ENCODE measurements at regions not wholly inside any gene's neighbourhood (a gene's known extent, or its start where the extent isn't known, plus 50 kb on each side); places are given as distances from the start of the nearest gene placed in this dataset.

- in situ Hi-C loops (cut with MboI; ENCODE audit: low pct_unique_long_range_greater_than_20kb, low sequenced_read_pairs, unreplicated experiment): no loop called here
- no peak for DNase-seq (ENCODE audit: low spot score)
- TF ChIP-seq CTCF (IDR thresholded peaks at IDR 0.05; ENCODE audit: extremely low read depth, insufficient read depth, missing control alignments): no peak
These were observed 68.3 kb upstream of the ARHGAP29 start for GRCh38 chr1:94305704-94306103.

GRCh38 chr1:94304553-94304952 lies 67.2 kb upstream of the ARHGAP29 start:
- no peak for DNase-seq (ENCODE audit: low spot score)
- TF ChIP-seq CTCF (IDR thresholded peaks at IDR 0.05; ENCODE audit: extremely low read depth, insufficient read depth, missing control alignments): no peak
- in situ Hi-C loops (cut with MboI; ENCODE audit: low pct_unique_long_range_greater_than_20kb, low sequenced_read_pairs, unreplicated experiment): no loop called here

- no peak for DNase-seq (ENCODE audit: low spot score)
- in situ Hi-C loops (cut with MboI; ENCODE audit: low pct_unique_long_range_greater_than_20kb, low sequenced_read_pairs, unreplicated experiment): no loop called here
These were observed 65.6 kb upstream of the ARHGAP29 start for GRCh38 chr1:94303005-94303404.

GRCh38 chr1:94302497-94302896 lies 65.1 kb upstream of the ARHGAP29 start:
- in situ Hi-C loops (cut with MboI; ENCODE audit: low pct_unique_long_range_greater_than_20kb, low sequenced_read_pairs, unreplicated experiment): no loop called here
- no peak for TF ChIP-seq CTCF (IDR thresholded peaks at IDR 0.05; ENCODE audit: extremely low read depth, insufficient read depth, missing control alignments)
- DNase-seq (ENCODE audit: low spot score): no peak

More at GRCh38 chr1:94303005-94303404, 65.6 kb upstream of the ARHGAP29 start:
- no peak for TF ChIP-seq CTCF (IDR thresholded peaks at IDR 0.05; ENCODE audit: extremely low read depth, insufficient read depth, missing control alignments)

- DNase-seq (ENCODE audit: low spot score): no peak
- in situ Hi-C loops (cut with MboI; ENCODE audit: low pct_unique_long_range_greater_than_20kb, low sequenced_read_pairs, unreplicated experiment): no loop called here
- no peak for TF ChIP-seq CTCF (IDR thresholded peaks at IDR 0.05; ENCODE audit: extremely low read depth, insufficient read depth, missing control alignments)
These were observed 63.8 kb upstream of the ARHGAP29 start for GRCh38 chr1:94301186-94301585.

GRCh38 chr1:94300731-94301130 lies 63.3 kb upstream of the ARHGAP29 start:
- in situ Hi-C loops (cut with MboI; ENCODE audit: low pct_unique_long_range_greater_than_20kb, low sequenced_read_pairs, unreplicated experiment): no loop called here
- no peak for TF ChIP-seq CTCF (IDR thresholded peaks at IDR 0.05; ENCODE audit: extremely low read depth, insufficient read depth, missing control alignments)
- no peak for DNase-seq (ENCODE audit: low spot score)

All from GM13977 (cell line).